Spleen (tissue), 7 donors: ENCODE measurements at regions not wholly inside any gene's neighbourhood (a gene's known extent, or its start where the extent isn't known, plus 50 kb on each side); places are given as distances from the start of the nearest gene placed in this dataset.

Experiments
- POLR2AphosphoS5 ChIP-seq, 3 donors: sonication (generic); formaldehyde crosslinking; IDR thresholded peaks; one replicate each; pipeline ENCODE4 v1.5.1; 2017; ENCODE audit warnings: antibody characterized with exemption in 3 of 3
- TF ChIP-seq, protein P1 (sequence below), 11 experiments: fragments of 200-600 bp in 7 of 11; fragments of 450-650 bp in 4 of 11; sonication (generic) in 4 of 11; IDR thresholded peaks in 8 of 11; conservative IDR thresholded peaks in 3 of 11; 1 replicate in 7 of 11; 2 replicates in 4 of 11; pipeline versions ENCODE4 v1.4.0 to v1.8.0; 2016 to 2021; ENCODE audit warnings: antibody characterized with exemption in 11 of 11, inconsistent platforms in 4 of 11, mild to moderate bottlenecking in 1 of 11
- donor health status: DM: no; HTN: no; CAD: no; lungs with moderate emphysema.
- donor health status: DM: no; HTN: no; CAD: no.
- donor health status: DM: no; HTN: no; CAD: no.

- TF ChIP-seq, protein P1, sequence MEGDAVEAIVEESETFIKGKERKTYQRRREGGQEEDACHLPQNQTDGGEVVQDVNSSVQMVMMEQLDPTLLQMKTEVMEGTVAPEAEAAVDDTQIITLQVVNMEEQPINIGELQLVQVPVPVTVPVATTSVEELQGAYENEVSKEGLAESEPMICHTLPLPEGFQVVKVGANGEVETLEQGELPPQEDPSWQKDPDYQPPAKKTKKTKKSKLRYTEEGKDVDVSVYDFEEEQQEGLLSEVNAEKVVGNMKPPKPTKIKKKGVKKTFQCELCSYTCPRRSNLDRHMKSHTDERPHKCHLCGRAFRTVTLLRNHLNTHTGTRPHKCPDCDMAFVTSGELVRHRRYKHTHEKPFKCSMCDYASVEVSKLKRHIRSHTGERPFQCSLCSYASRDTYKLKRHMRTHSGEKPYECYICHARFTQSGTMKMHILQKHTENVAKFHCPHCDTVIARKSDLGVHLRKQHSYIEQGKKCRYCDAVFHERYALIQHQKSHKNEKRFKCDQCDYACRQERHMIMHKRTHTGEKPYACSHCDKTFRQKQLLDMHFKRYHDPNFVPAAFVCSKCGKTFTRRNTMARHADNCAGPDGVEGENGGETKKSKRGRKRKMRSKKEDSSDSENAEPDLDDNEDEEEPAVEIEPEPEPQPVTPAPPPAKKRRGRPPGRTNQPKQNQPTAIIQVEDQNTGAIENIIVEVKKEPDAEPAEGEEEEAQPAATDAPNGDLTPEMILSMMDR (IDR thresholded peaks at IDR 0.05 in 8 of 11, conservative IDR thresholded peaks at IDR 0.05 in 3 of 11), result no peak
- no peak for TF ChIP-seq POLR2AphosphoS5 (IDR thresholded peaks at IDR 0.05)
These were observed 122.9 kb downstream of the GPAT3 start for GRCh38 chr4:83658806-83659205.
